GM19468 (cell line): ENCODE measurements at regions not wholly inside any gene's neighbourhood (a gene's known extent, or its start where the extent isn't known, plus 50 kb on each side); places are given as distances from the start of the nearest gene placed in this dataset.

Experiments
- ATAC-seq: cut with Tn5 transposase; IDR thresholded peaks from one replicate; pipeline ENCODE4 v1.9.1; 2021; ENCODE audit warnings: mild to moderate bottlenecking, moderate library complexity, moderate number of reproducible peaks; ENCODE audit not compliant: unreplicated experiment; ENCODE audit errors: extremely low read depth

GRCh38 chr16:26742040-26742439 is 324.7 kb upstream of the C16orf82 start:
- ATAC-seq = no peak

GRCh38 chr16:26744430-26744829 is 322.3 kb upstream of the C16orf82 start:
- no peak for ATAC-seq

- no peak for ATAC-seq
These were observed 319.0 kb upstream of the C16orf82 start for GRCh38 chr16:26747760-26748159.

GRCh38 chr16:26749072-26749471 is 317.7 kb upstream of the C16orf82 start:
- no peak for ATAC-seq

- ATAC-seq = no peak
These were observed 314.6 kb upstream of the C16orf82 start for GRCh38 chr16:26752166-26752565.

- ATAC-seq = no peak
These were observed 310.1 kb upstream of the C16orf82 start for GRCh38 chr16:26756633-26757032.

GRCh38 chr16:26762594-26762993 is 304.1 kb upstream of the C16orf82 start:
- ATAC-seq = no peak

- no peak for ATAC-seq
These were observed 301.6 kb upstream of the C16orf82 start for GRCh38 chr16:26765087-26765486.

GRCh38 chr16:26768385-26769010 is 298.2 kb upstream of the C16orf82 start:
- ATAC-seq = no peak

- no peak for ATAC-seq
These were observed 296.2 kb upstream of the C16orf82 start for GRCh38 chr16:26770547-26770946.

GRCh38 chr16:26772503-26772902 is 294.2 kb upstream of the C16orf82 start:
- peak; percentile 60 for ATAC-seq

- ATAC-seq = no peak
These were observed 288.9 kb upstream of the C16orf82 start for GRCh38 chr16:26777821-26778220.

GRCh38 chr16:26787924-26788323 is 278.8 kb upstream of the C16orf82 start:
- no peak for ATAC-seq

- ATAC-seq = no peak
These were observed 275.6 kb upstream of the C16orf82 start for GRCh38 chr16:26791169-26791568.

GRCh38 chr16:26795184-26795583 is 271.5 kb upstream of the C16orf82 start:
- ATAC-seq = no peak

GRCh38 chr16:26801628-26802027 is 265.1 kb upstream of the C16orf82 start:
- no peak for ATAC-seq

GRCh38 chr16:26802440-26802839 is 264.3 kb upstream of the C16orf82 start:
- ATAC-seq = no peak

- no peak for ATAC-seq
These were observed 263.8 kb upstream of the C16orf82 start for GRCh38 chr16:26802965-26803364.

- no peak for ATAC-seq
These were observed 260.1 kb upstream of the C16orf82 start for GRCh38 chr16:26806657-26807056.

- ATAC-seq = no peak
These were observed 257.3 kb upstream of the C16orf82 start for GRCh38 chr16:26809461-26809860.

- ATAC-seq = no peak
These were observed 250.5 kb upstream of the C16orf82 start for GRCh38 chr16:26816266-26816665.

GRCh38 chr16:26816885-26817571 is 249.7 kb upstream of the C16orf82 start:
- ATAC-seq = no peak
